Left ventricle myocardium inferior (tissue), 1 donor: ENCODE measurements at regions not wholly inside any gene's neighbourhood (a gene's known extent, or its start where the extent isn't known, plus 50 kb on each side); places are given as distances from the start of the nearest gene placed in this dataset.

Source experiments
- DNase-seq: peaks from one replicate; pipeline ENCODE4 v3.0.0-alpha.2; 2020
- H3K27ac ChIP-seq: fragments of 200-600 bp; replicated peaks from 2 replicates; pipeline ENCODE4 v1.8.0; 2021
- H3K27me3 ChIP-seq: fragments of 200-600 bp; 2 replicates; pipeline ENCODE4 v1.8.0; 2021; ENCODE audit warnings: low read depth
- H3K36me3 ChIP-seq: fragments of 200-600 bp; 2 replicates; pipeline ENCODE4 v1.8.0; 2021
- H3K4me1 ChIP-seq: fragments of 200-600 bp; 2 replicates; pipeline ENCODE4 v1.8.0; 2021
- H3K4me3 ChIP-seq: fragments of 200-600 bp; 2 replicates; pipeline ENCODE4 v1.8.0; 2021; ENCODE audit warnings: mild to moderate bottlenecking, moderate library complexity
- H3K9me3 ChIP-seq: fragments of 200-600 bp; replicated peaks from 2 replicates; pipeline ENCODE4 v1.8.0; 2021
- intact Hi-C: fragments of 100-400 bp; cut with micrococcal nuclease; formaldehyde crosslinking; loops from one replicate; pipeline ENCODE4 v1.11.0; 2022
- TF ChIP-seq, protein P1 (sequence below): fragments of 200-600 bp; IDR thresholded peaks from 2 replicates; pipeline ENCODE4 v1.8.0; 2021; ENCODE audit warnings: antibody characterized with exemption, mild to moderate bottlenecking, borderline replicate concordance
- donor health status: DM: no; HTN: yes; CAD: no; lungs with severe emphysema.

- Histone ChIP-seq H3K4me1 (peaks cover 14% of the 10 kb centered on the region), H3K9me3 (no peaks in the 10 kb centered on the region), H3K4me3 (no peak overlapping the region), H3K36me3 (no peaks in the 10 kb centered on the region), H3K27ac (no peak overlapping the region), H3K27me3 (no peaks in the 10 kb centered on the region)
- no peak for DNase-seq
- TF ChIP-seq, protein P1, sequence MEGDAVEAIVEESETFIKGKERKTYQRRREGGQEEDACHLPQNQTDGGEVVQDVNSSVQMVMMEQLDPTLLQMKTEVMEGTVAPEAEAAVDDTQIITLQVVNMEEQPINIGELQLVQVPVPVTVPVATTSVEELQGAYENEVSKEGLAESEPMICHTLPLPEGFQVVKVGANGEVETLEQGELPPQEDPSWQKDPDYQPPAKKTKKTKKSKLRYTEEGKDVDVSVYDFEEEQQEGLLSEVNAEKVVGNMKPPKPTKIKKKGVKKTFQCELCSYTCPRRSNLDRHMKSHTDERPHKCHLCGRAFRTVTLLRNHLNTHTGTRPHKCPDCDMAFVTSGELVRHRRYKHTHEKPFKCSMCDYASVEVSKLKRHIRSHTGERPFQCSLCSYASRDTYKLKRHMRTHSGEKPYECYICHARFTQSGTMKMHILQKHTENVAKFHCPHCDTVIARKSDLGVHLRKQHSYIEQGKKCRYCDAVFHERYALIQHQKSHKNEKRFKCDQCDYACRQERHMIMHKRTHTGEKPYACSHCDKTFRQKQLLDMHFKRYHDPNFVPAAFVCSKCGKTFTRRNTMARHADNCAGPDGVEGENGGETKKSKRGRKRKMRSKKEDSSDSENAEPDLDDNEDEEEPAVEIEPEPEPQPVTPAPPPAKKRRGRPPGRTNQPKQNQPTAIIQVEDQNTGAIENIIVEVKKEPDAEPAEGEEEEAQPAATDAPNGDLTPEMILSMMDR, result no peak
- intact Hi-C loops, result no loop called here
Observed at GRCh38 chr18:22106536-22107292, 62.7 kb upstream of the GATA6 start.

GRCh38 chr18:22108674-22109073 is 60.7 kb upstream of the GATA6 start:
- Histone ChIP-seq H3K36me3 (no peaks in the 10 kb centered on the region), H3K9me3 (no peaks in the 10 kb centered on the region), H3K4me1 (peaks cover 15% of the 10 kb centered on the region), H3K4me3 (no peak overlapping the region), H3K27me3 (no peaks in the 10 kb centered on the region), H3K27ac (no peak overlapping the region)
- no peak for DNase-seq
- TF ChIP-seq, protein P1, result no peak
- intact Hi-C loops, result no loop called here

DNA sequence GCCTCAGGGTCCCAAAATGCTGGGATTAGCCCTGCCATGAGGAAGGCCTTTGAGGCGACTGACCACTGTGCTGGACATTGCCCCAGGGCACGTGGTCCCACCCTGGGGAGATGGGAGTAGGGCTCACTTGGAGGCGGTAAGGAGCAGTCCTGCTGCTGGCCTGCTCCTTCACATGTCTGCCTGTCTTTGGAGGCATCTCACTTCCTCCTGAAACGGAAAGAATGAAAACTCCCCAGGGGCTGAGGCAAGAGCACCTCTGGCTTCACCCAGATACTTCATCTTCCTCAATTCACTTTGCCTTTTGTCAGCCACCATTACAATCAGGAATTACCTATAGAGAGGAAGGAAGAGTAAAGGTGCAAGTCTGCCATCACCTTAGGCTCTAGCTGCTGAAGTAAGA is 59.9 kb upstream of the GATA6 start:
- no peak overlapping the region for H3K4me3 ChIP-seq
- no peaks in the 10 kb centered on the region for H3K36me3 ChIP-seq
- TF ChIP-seq, protein P1, result no peak
- no peaks in the 10 kb centered on the region for H3K27me3 ChIP-seq
- H3K9me3 ChIP-seq, result no peaks in the 10 kb centered on the region
- intact Hi-C loops, result no loop called here
- no peak for DNase-seq
- H3K4me1 ChIP-seq, result peaks cover 20% of the 10 kb centered on the region
- H3K27ac ChIP-seq, result no peak overlapping the region

DNA sequence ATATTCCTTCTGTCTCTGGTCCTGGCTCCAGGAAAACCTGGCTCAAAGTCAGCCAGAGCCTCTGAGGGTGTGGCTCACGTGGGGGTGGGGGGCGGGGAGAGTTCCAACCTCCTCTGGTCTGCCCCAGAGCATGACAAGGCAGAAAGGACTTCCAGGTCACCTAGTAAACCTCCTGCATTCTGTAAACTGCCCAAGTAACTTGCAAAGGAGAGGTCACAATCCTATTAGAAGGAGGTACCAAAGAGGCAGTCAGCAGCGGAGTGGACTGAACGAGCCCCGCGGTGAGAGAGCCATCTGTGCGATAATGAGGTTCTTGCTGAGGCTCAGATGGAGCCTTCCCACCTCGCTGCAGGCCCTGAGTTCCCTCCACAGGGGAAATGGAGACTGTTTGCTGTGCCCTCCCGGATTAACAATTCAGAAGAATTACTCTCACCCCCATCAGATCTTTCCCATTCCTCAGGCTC is 58.9 kb upstream of the GATA6 start:
- Histone ChIP-seq H3K4me3 (no peak overlapping the region), H3K4me1 (peaks cover 26% of the 10 kb centered on the region), H3K27ac (no peak overlapping the region), H3K9me3 (no peaks in the 10 kb centered on the region), H3K36me3 (no peaks in the 10 kb centered on the region), H3K27me3 (no peaks in the 10 kb centered on the region)
- TF ChIP-seq, protein P1, result no peak
- intact Hi-C loops, result no loop called here
- no peak for DNase-seq

GRCh38 chr18:22112215-22112614 is 57.2 kb upstream of the GATA6 start:
- Histone ChIP-seq H3K27me3 (no peaks in the 10 kb centered on the region), H3K9me3 (no peaks in the 10 kb centered on the region), H3K36me3 (no peaks in the 10 kb centered on the region), H3K4me1 (peaks cover 31% of the 10 kb centered on the region), H3K4me3 (no peak overlapping the region), H3K27ac (no peak overlapping the region)
- DNase-seq, result no peak
- TF ChIP-seq, protein P1, result no peak
- intact Hi-C loops, result no loop called here
